ENCODE measurements at regions not wholly inside any gene's neighbourhood (a gene's known extent, or its start where the extent isn't known, plus 50 kb on each side); places are given as distances from the start of the nearest gene placed in this dataset.

DNA sequence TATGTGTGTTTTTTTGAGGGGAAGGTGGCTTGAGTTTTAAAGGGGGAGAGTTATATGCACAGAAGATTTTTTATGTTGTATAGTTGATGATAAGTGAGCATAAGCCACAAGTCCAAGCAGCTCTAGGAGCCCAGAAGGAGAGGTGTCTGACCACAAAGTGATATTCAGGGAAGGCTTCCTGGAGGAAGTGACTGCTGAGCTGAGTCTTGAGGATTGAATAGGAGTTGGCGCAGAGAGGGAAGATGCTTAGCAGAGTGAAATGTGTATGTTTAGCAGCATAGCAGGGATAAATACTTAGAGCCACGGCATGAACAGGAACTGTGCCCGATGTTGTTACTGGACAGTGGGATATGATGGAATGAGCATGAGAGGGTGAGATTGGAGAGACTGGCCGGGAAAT, 255.1 kb upstream of the KCNG1 start (continued):
- no peak for TF ChIP-seq NFE2L2 (conservative IDR thresholded peaks at IDR 0.05; ENCODE audit: low read length)
- no peak for TF ChIP-seq POLR2A (IDR thresholded peaks at IDR 0.05; ENCODE audit: low read length)
- no peak for TF ChIP-seq TFCP2L1 (CRISPR knock-in tag; IDR thresholded peaks at IDR 0.05)
- no peak for TF ChIP-seq CBX8 (IDR thresholded peaks at IDR 0.05)
- TF ChIP-seq GATA3 (IDR thresholded peaks at IDR 0.05; ENCODE audit: borderline replicate concordance), result no peak

- WGBS (ENCODE audit: missing lambda C conversion rate), result 47% methylated on average over 9 of the region's 9 CpGs
- Histone ChIP-seq H3K4me3 (no peak overlapping the region), H3K9me3 (peaks cover 6% of the 10 kb centered on the region; the same call in 2 of the 3 replicates), H3K27ac (no peak overlapping the region), H3K4me1 (no peaks in the 10 kb centered on the region), H3K4me2 (no peak overlapping the region)
- DNase-seq (ENCODE audit: low read depth in 1 of 2, low spot score in 1 of 2) (no peak), FAIRE-seq (no peak), ATAC-seq (no peak)
- POLR2A ChIA-PET, result no interaction called here
- TF ChIP-seq MAFK (IDR thresholded peaks at IDR 0.05; ENCODE audit: partially characterized antibody) (no peak), NPAS2 (CRISPR knock-in tag; IDR thresholded peaks at IDR 0.05; ENCODE audit: borderline replicate concordance) (no peak), POLR2A (IDR thresholded peaks at IDR 0.05; ENCODE audit: low read length) (no peak), HOXB13 (CRISPR knock-in tag; IDR thresholded peaks at IDR 0.05; ENCODE audit: low read depth) (no peak), CBX2 (IDR thresholded peaks at IDR 0.05; ENCODE audit: borderline replicate concordance, low read depth) (no peak), ELK1 (IDR thresholded peaks at IDR 0.05; ENCODE audit: low read depth, low read length) (no peak), CBX8 (IDR thresholded peaks at IDR 0.05) (no peak), PHF8 (IDR thresholded peaks at IDR 0.05; ENCODE audit: borderline replicate concordance, low read depth) (no peak), KDM5A (IDR thresholded peaks at IDR 0.05) (no peak)
- TF ChIP-seq, protein P1, sequence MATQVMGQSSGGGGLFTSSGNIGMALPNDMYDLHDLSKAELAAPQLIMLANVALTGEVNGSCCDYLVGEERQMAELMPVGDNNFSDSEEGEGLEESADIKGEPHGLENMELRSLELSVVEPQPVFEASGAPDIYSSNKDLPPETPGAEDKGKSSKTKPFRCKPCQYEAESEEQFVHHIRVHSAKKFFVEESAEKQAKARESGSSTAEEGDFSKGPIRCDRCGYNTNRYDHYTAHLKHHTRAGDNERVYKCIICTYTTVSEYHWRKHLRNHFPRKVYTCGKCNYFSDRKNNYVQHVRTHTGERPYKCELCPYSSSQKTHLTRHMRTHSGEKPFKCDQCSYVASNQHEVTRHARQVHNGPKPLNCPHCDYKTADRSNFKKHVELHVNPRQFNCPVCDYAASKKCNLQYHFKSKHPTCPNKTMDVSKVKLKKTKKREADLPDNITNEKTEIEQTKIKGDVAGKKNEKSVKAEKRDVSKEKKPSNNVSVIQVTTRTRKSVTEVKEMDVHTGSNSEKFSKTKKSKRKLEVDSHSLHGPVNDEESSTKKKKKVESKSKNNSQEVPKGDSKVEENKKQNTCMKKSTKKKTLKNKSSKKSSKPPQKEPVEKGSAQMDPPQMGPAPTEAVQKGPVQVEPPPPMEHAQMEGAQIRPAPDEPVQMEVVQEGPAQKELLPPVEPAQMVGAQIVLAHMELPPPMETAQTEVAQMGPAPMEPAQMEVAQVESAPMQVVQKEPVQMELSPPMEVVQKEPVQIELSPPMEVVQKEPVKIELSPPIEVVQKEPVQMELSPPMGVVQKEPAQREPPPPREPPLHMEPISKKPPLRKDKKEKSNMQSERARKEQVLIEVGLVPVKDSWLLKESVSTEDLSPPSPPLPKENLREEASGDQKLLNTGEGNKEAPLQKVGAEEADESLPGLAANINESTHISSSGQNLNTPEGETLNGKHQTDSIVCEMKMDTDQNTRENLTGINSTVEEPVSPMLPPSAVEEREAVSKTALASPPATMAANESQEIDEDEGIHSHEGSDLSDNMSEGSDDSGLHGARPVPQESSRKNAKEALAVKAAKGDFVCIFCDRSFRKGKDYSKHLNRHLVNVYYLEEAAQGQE (IDR thresholded peaks at IDR 0.05), result no peak
- CTCF ChIA-PET, result interaction anchor here (1.3 to 3.0 kb wide), 3 partner anchors 9 to 31 kb away, joined by 7 to 11 read pairs (median 7); no protein-coding TSS in a partner anchor
Measured at GRCh38 chr20:51276296-51276695, 253.4 kb upstream of the KCNG1 start.

GRCh38 chr20:51275826-51276225, 252.9 kb upstream of the KCNG1 start:
- Histone ChIP-seq H3K4me2 (no peak overlapping the region), H3K9me3 (peaks cover 8% of the 10 kb centered on the region; the same call in 2 of the 3 replicates), H3K4me1 (no peaks in the 10 kb centered on the region), H3K4me3 (no peak overlapping the region), H3K27ac (no peak overlapping the region)
- TF ChIP-seq MAFK (IDR thresholded peaks at IDR 0.05; ENCODE audit: partially characterized antibody), result no peak
- TF ChIP-seq BCL3 (IDR thresholded peaks at IDR 0.05), result no peak
- POLR2A ChIA-PET, result no interaction called here
- CTCF ChIA-PET, result interaction anchor here (1.3 to 3.0 kb wide), 3 partner anchors 10 to 32 kb away, joined by 7 to 11 read pairs (median 7); no protein-coding TSS in a partner anchor
- 38% methylated on average over 14 of the region's 14 CpGs for WGBS (ENCODE audit: missing lambda C conversion rate)
- FAIRE-seq, result no peak
- no peak for DNase-seq (ENCODE audit: low read depth in 1 of 2, low spot score in 1 of 2)
- ATAC-seq, result no peak

DNA sequence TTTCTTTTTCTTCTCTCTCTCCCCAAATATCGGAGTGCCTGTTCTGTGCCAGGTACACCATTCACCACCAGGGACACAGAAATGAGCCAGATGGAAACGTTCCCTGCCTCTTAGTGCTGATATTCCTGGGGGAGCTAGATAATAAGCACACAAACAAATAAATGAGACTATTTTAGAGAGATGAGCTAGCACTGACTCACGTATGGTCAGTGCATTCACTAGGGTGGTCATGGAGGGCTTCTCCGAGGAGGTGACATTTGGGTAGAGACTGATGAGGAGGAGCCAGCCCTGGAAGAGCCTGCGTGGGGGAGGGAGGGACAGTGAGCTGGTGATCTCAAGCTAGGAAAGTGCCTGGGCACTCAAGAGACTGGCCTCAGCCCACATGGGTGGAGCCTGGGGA, 252.3 kb upstream of the KCNG1 start:
- no peak for DNase-seq (ENCODE audit: low read depth in 1 of 2, low spot score in 1 of 2)
- H3K4me1 ChIP-seq, result no peaks in the 10 kb centered on the region
- ChIA-PET CTCF (interaction anchor here (1.3 to 3.0 kb wide), 4 partner anchors 9 to 32 kb away, joined by 6 to 11 read pairs (median 7); no protein-coding TSS in a partner anchor), POLR2A (no interaction called here)
- H3K9me3 ChIP-seq, result peaks cover 12% of the 10 kb centered on the region; the same call in 2 of the 3 replicates
- no peak for FAIRE-seq
- no peak overlapping the region for H3K4me3 ChIP-seq
- H3K27ac ChIP-seq, result no peak overlapping the region
- TF ChIP-seq CEBPB (IDR thresholded peaks at IDR 0.05) (no peak), NFE2L2 (conservative IDR thresholded peaks at IDR 0.05; ENCODE audit: low read length) (no peak), ZFP36 (IDR thresholded peaks at IDR 0.05; ENCODE audit: borderline replicate concordance, partially characterized antibody) (peak; percentile 34)
- no peak overlapping the region for H3K4me2 ChIP-seq
- 20% methylated on average over 5 of the region's 5 CpGs for WGBS (ENCODE audit: missing lambda C conversion rate)
- ATAC-seq, result 0 out of 6 replicates have a peak, but pooled peaks of 1 of the 2 experiments have one; percentile 26
